ENCODE measurements at regions not wholly inside any gene's neighbourhood (a gene's known extent, or its start where the extent isn't known, plus 50 kb on each side); places are given as distances from the start of the nearest gene placed in this dataset.

GRCh38 chr1:215022741-215023141 lies 59.8 kb upstream of the KCNK2 start:
- H2BK20ac ChIP-seq (ENCODE audit: low read length) = no peak overlapping the region
- CTCF ChIA-PET (ENCODE audit: partially characterized antibody) = interaction anchor here (1.1 to 1.6 kb wide), 2 partner anchors 47 to 60 kb away, joined by 3 read pairs; no protein-coding TSS in a partner anchor
- TF ChIP-seq KDM5A (IDR thresholded peaks at IDR 0.05; ENCODE audit: low read length) (no peak), BCL11A (IDR thresholded peaks at IDR 0.05; ENCODE audit: low read depth in 2 of 2, low read length in 2 of 2) (no peak), GTF2F1 (IDR thresholded peaks at IDR 0.05; ENCODE audit: borderline replicate concordance, low read depth, low read length) (no peak), RBBP5 (IDR thresholded peaks at IDR 0.05; ENCODE audit: borderline replicate concordance, low read depth, low read length) (no peak), MAFK (IDR thresholded peaks at IDR 0.05; ENCODE audit: low read depth, low read length) (no peak), POLR2A (IDR thresholded peaks at IDR 0.05; ENCODE audit: control extremely low read depth in 1 of 2, low read depth in 2 of 2, low read length in 2 of 2) (no peak), YY1 (IDR thresholded peaks at IDR 0.05; ENCODE audit: low read depth, low read length) (no peak), SIX5 (IDR thresholded peaks at IDR 0.05; ENCODE audit: low read depth, low read length) (no peak), SP1 (IDR thresholded peaks at IDR 0.05; ENCODE audit: low read depth, low read length) (no peak), JUND (IDR thresholded peaks at IDR 0.05; ENCODE audit: low read length) (no peak), EGR1 (IDR thresholded peaks at IDR 0.05; ENCODE audit: borderline replicate concordance, low read depth, low read length) (no peak), CTCF (IDR thresholded peaks at IDR 0.05; ENCODE audit: control extremely low read depth in 1 of 3, insufficient read depth in 1 of 3, low read depth in 1 of 3, low read length in 3 of 3) (no peak), SP2 (IDR thresholded peaks at IDR 0.05; ENCODE audit: low read length) (no peak), HDAC6 (IDR thresholded peaks at IDR 0.05; ENCODE audit: low read depth, low read length) (no peak)

More at GRCh38 chr1:215022741-215023141, 59.8 kb upstream of the KCNK2 start:
- POLR2A ChIA-PET (ENCODE audit: partially characterized antibody) = no interaction called here
- H3K23me2 ChIP-seq (ENCODE audit: low read depth, low read length) = no peaks in the 10 kb centered on the region
- no peaks in the 10 kb centered on the region for H4K20me1 ChIP-seq (replicated peaks in 1 of 2; ENCODE audit: control insufficient read depth in 1 of 2, insufficient read depth in 2 of 2, low read length in 2 of 2)
- no peak overlapping the region for H2BK120ac ChIP-seq (replicated peaks; ENCODE audit: low read depth, low read length)
- no peaks in the 10 kb centered on the region for H3K36me3 ChIP-seq (ENCODE audit: control insufficient read depth in 2 of 4, insufficient read depth in 4 of 4, low read length in 3 of 4)
- no peak overlapping the region for H3K23ac ChIP-seq (ENCODE audit: insufficient read length)
- H3K4me1 ChIP-seq (replicated peaks in 1 of 4; ENCODE audit: control insufficient read depth in 3 of 4, insufficient read depth in 4 of 4, low read length in 3 of 4) = peaks cover 0 to 4% (median 0%) of the 10 kb centered on the region in 4 experiments; a peak in 1 of 7 replicates
- DNase-seq (ENCODE audit: low read depth in 1 of 2, low spot score in 2 of 2) (no peak), FAIRE-seq (no peak)
- no peak overlapping the region for H2AK5ac ChIP-seq (ENCODE audit: low read depth, low read length)
- H4K5ac ChIP-seq (ENCODE audit: insufficient read length, low read depth, low read length) = no peak overlapping the region
- no peak overlapping the region for H4K8ac ChIP-seq (ENCODE audit: extremely low read depth, insufficient read depth, low read length)
- no peak overlapping the region for H3K14ac ChIP-seq (ENCODE audit: insufficient read length)
- H3K79me1 ChIP-seq (ENCODE audit: low read depth, low read length) = no peaks in the 10 kb centered on the region
- no peak overlapping the region for H2BK15ac ChIP-seq (ENCODE audit: low read length)
- H3K9me3 ChIP-seq (ENCODE audit: insufficient read depth in 2 of 2, low read depth in 1 of 2, low read length in 1 of 2) = no peaks in the 10 kb centered on the region
- H3K4me2 ChIP-seq (ENCODE audit: insufficient read depth in 1 of 2, low read depth in 2 of 2, low read length in 2 of 2) = no peak overlapping the region
- H3K4ac ChIP-seq (replicated peaks; ENCODE audit: insufficient read length, low read depth, low read length) = no peak overlapping the region
- no peaks in the 10 kb centered on the region for H3K27me3 ChIP-seq (replicated peaks in 1 of 4; ENCODE audit: control insufficient read depth in 3 of 4, extremely low read depth in 1 of 4, insufficient read depth in 3 of 4, low read length in 3 of 4)
- WGBS, 2 experiments (ENCODE audit: extremely low coverage in 1 of 2, insufficient coverage in 1 of 2, insufficient read length in 1 of 2, insufficient replicate concordance in 2 of 2, low coverage in 1 of 2, low lambda C conversion rate in 2 of 2, missing lambda C conversion rate in 1 of 2) = 95% methylated on average over 1 of the region's 1 CpG; no CpG with 5 or more reads in 1 of the 2 experiments
- no peak overlapping the region for H4K91ac ChIP-seq (replicated peaks; ENCODE audit: insufficient read length, low read length)
- H3K27ac ChIP-seq (ENCODE audit: low read depth, low read length) = no peak overlapping the region
- no peak overlapping the region for H2AFZ ChIP-seq (ENCODE audit: low read length)
- no peak overlapping the region for H2BK5ac ChIP-seq (ENCODE audit: low read depth, low read length)
- no peak overlapping the region for H3K18ac ChIP-seq (ENCODE audit: extremely low read depth, low read length)
- no peak overlapping the region for H2BK12ac ChIP-seq (ENCODE audit: low read depth, low read length)
- H3K9ac ChIP-seq (replicated peaks in 1 of 4; ENCODE audit: extremely low read depth in 1 of 4, low read depth in 3 of 4, low read length in 3 of 4) = no peak overlapping the region
- H3K4me3 ChIP-seq (ENCODE audit: extremely low read depth in 1 of 4, insufficient read depth in 2 of 4, low read depth in 3 of 4, low read length in 4 of 4) = no peak overlapping the region
- no peaks in the 10 kb centered on the region for H3K79me2 ChIP-seq (ENCODE audit: control insufficient read depth in 1 of 2, insufficient read depth in 2 of 2, low read length in 2 of 2)
- no peak overlapping the region for H3K56ac ChIP-seq (replicated peaks; ENCODE audit: insufficient read length, low read depth, low read length)
